Hypothalamus (tissue), 51 donors: ENCODE measurements at regions not wholly inside any gene's neighbourhood (a gene's known extent, or its start where the extent isn't known, plus 50 kb on each side); places are given as distances from the start of the nearest gene placed in this dataset.

Experiments
- DNase-seq, 51 donors: peaks; one replicate each; lab custom pipeline; 2025; lab: John Stamatoyannopoulos, UW

- DNase-seq = no peak
Observed at GRCh38 chr1:195150768-195151167, 1457.5 kb downstream of the KCNT2 start.

DNA sequence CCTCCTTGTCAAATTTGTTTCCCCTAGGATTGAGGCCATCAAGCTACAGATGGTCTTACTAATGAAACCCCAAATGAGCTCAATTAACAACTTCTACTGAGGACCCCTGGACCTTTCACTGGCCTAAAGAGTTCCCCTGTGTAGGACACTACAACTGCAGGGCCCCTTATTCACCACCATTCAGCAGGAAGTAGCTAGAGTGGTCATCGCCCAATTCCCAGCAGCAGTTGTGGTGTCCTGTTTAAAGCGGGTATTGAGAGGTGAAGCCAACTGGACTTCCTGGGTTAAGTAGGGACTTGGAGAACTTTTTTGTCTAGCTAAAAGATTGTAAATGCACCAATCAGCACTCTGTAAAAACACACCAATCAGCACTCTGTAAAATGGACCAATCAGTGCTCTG lies 1466.9 kb downstream of the KCNT2 start:
- no peak for DNase-seq

DNA sequence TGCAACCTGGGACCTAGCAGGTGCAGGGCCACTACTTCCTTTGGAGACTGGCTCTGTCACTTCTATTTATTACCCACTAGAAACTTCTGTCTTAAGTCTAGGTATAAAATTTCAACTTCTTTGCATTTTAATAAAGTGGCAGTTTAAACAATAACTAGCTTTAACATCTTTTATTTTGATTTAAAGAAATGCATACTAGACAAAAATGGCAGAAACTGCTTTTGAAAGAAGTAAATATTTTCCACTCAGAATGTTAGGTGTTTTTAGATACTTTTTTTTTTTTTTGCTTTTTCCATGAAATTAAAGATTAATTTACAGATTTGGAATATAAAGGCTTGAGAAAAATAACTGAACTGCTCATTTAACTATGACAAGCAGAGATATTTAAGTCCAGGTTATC lies 1477.6 kb downstream of the KCNT2 start:
- no peak for DNase-seq

GRCh38 chr1:195122497-195122896 lies 1485.7 kb downstream of the KCNT2 start:
- DNase-seq = no peak

- DNase-seq = no peak
Observed at GRCh38 chr1:195113471-195113870, 1494.8 kb downstream of the KCNT2 start.

GRCh38 chr1:195105773-195106172 lies 1502.5 kb downstream of the KCNT2 start:
- DNase-seq = no peak

GRCh38 chr1:195105281-195105680 lies 1503.0 kb downstream of the KCNT2 start:
- no peak for DNase-seq

- DNase-seq = no peak
Observed at GRCh38 chr1:195097316-195097715, 1510.9 kb downstream of the KCNT2 start.

DNA sequence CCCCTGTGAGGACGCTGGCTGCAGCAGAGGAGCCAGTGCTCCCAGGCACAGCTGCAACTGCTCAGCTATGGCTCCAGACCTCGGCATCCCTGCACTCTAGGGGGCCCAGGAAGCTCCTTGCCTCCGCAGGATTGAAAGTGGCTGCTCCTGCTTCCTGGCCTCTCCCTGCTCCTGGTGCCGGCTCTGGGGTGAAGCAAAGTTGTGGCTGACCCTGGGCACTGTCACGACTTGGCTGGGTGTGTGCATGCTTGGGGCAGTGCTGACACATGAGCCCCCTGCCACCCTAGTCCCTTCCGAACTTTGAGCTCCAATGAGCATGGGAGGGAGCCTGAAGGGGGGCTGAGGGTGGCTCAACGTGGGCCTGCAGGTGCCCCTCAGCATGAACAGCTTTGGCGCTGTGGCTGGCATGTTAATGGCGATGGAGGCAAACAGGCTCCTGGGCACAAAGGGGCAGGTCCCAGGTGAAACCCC lies 1512.2 kb downstream of the KCNT2 start:
- DNase-seq = no peak

DNA sequence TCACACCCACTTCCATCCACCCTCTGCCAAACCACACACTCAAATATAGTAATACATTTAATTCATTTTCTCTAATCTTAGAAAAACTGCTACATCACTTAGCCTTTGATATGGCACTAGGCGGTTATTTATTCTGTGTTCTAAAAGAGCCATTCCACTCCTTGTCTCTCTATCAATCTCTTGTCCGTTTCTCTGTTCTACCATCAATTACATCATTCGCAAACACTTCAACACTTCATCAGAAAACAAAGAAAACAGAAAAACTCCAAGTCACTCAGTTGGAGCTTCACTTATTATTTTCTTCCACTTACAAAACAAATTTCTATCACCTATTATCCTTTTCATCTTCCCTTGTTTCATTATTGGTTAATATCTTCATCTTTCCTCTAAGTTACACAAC lies 1523.0 kb downstream of the KCNT2 start:
- no peak for DNase-seq

DNA sequence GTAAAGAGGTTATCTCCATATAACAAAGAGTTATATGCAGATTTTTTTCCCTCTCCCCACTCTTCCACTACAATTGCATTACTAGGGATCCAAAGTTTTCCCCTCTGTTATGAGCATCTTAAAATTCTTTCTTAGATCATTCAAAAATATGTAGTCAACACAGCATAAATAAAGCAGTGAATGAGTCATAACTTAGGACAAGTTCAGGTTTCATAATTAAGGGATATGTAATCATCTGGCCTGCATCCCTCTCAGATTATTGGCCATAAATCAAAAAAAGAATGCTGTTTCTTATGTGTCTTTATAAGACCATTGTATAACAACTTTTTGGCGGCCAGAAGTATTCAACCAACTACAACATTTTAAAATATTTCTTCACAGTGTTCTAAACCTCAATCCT lies 1526.1 kb downstream of the KCNT2 start:
- DNase-seq = no peak

GRCh38 chr1:195076682-195077081 lies 1531.6 kb downstream of the KCNT2 start:
- no peak for DNase-seq

GRCh38 chr1:195075973-195076372 lies 1532.3 kb downstream of the KCNT2 start:
- DNase-seq = no peak

DNA sequence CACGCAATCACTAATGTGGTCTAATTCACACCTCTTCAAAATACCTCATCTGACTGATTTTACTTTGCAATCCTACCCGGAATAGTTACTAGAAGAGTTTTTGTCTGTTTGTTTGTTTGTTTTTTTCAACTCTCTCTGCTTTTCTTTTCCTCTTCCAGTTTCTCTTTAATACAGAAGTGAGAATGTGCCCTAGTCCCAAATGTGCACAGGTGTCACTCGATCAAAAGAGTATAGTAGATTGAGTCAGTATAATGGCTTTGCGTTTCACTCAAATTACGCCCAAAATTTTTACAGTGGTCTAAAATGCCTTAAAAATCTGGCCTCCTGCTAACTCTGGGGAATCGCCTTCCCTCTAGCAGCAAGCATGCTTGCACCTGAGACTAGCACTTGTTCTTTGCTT lies 1536.8 kb downstream of the KCNT2 start:
- DNase-seq = no peak

GRCh38 chr1:195065437-195065836 lies 1542.8 kb downstream of the KCNT2 start:
- DNase-seq = no peak

DNA sequence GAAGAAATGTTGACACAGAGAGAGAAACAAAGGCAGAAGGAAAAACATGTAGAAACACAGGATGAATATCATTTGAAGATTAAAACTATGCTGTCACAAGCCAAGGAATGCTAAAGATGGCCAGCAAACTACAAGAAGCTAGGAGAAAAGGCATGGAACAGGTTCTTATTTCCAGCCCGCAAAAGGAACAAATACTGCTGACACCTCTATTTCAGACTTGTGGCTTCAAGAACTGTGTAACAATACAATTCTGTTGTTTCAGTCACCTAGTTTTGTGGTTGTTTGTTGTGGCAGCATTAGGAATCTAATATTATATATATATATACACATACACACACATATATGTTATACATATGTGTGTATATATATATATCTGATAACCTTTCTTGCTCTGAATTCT lies 1543.9 kb downstream of the KCNT2 start:
- no peak for DNase-seq

- no peak for DNase-seq
Observed at GRCh38 chr1:195054217-195054687, 1554.0 kb downstream of the KCNT2 start.

GRCh38 chr1:195053478-195053877 lies 1554.8 kb downstream of the KCNT2 start:
- DNase-seq = no peak

DNA sequence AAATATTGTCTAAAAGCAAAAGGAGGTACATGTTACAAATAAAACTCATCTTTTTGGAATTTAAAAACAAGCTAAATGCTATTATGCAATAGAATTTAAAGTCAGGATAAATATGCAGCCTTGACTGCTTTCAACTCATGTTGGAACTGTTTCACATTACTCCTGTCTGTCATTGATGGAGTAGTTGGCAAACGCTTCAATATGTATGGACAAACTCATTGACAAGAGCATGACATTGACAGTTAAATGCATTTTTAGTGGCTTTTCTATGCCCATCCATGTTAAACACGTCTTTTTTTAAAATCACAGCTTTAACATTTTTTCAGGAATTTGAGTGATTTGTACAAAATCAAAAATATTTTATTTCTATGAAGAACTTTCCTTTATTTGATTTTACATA lies 1560.5 kb downstream of the KCNT2 start:
- no peak for DNase-seq

- DNase-seq = no peak
Observed at GRCh38 chr1:195045072-195045471, 1563.2 kb downstream of the KCNT2 start.

GRCh38 chr1:195030793-195031192 lies 1577.4 kb downstream of the KCNT2 start:
- no peak for DNase-seq

DNA sequence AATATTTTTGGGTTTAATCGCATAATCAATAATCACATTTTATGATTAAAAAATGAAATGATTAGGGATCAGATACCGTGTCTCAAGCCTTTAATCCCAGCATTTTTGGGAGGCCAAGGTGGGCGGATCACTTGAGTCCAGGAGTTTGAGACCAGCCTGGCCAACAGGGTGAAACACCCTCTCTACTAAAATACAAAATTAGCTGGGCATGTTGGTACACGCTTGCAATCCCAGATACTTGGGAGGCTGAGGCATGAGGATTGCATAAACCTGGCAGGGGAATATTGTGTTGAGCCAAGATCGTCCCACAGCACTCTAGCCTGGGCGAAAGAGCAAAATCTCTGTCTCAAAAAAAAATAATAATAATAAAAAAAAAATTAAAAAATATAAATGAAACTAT lies 1581.4 kb downstream of the KCNT2 start:
- DNase-seq = no peak

GRCh38 chr1:195019385-195019784 lies 1588.9 kb downstream of the KCNT2 start:
- no peak for DNase-seq

- no peak for DNase-seq
Observed at GRCh38 chr1:195012995-195013394, 1595.2 kb downstream of the KCNT2 start.
